ENCODE measurements at regions not wholly inside any gene's neighbourhood (a gene's known extent, or its start where the extent isn't known, plus 50 kb on each side); places are given as distances from the start of the nearest gene placed in this dataset.

DNA sequence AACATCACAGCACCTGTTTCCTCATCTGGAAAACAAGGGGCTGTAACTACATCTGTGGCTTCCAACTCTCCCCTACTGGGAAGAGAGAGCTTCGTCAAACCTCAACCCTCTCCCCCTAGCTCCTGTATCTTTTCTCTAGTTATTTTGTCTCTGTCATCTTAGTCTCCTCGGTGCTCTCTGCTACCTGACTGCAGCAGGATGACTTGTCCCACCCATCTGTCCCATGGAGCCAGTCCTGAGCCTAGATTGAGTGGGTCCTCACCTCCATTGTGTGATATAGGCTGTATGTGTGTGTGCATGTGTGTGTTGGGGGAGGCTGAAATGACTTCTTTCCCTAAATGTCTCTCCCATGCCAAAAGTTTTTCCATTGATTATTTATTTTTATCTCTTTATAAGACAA lies 177.3 kb downstream of the EMP1 start:
- no peak for TF ChIP-seq TAF1 (IDR thresholded peaks at IDR 0.05; ENCODE audit: borderline replicate concordance, insufficient read depth, low read length)
- no peak for TF ChIP-seq POLR2AphosphoS5 (IDR thresholded peaks at IDR 0.05; ENCODE audit: low read depth, low read length)

All from PFSK-1 (cell line).